HG02588 (cell line): ENCODE measurements at regions not wholly inside any gene's neighbourhood (a gene's known extent, or its start where the extent isn't known, plus 50 kb on each side); places are given as distances from the start of the nearest gene placed in this dataset.
"Not testable (repeated sequence)": the region's sequence is repeated elsewhere in the genome, so short reads cannot be mapped to it uniquely, and the experiment has no call there.

ENCODE experiments used
- ATAC-seq: cut with Tn5 transposase; IDR thresholded peaks from one replicate; pipeline ENCODE4 v1.9.1; 2021; ENCODE audit warnings: mild to moderate bottlenecking, moderate library complexity; ENCODE audit not compliant: unreplicated experiment

DNA sequence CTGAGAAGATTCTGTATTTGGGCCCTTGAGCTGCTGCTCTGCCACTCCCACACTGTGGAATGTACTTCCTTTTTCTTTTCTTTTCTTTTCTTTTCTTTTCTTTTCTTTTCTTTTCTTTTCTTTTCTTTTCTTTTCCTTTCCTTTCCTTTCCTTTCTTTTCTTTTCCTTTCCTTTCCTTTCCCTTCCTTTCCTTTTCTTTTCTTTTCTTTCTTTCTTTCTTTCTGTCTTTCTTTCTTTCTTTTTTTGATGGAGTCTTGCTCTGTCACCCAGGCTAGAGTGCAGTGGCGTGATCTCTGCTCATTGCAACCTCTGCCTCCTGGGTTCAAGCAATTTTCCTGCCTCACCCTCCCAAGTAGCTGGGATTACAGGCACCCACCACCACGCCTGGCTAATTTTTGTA, 89.8 kb downstream of the DNAAF6 start:
- ATAC-seq = not testable (repeated sequence)

DNA sequence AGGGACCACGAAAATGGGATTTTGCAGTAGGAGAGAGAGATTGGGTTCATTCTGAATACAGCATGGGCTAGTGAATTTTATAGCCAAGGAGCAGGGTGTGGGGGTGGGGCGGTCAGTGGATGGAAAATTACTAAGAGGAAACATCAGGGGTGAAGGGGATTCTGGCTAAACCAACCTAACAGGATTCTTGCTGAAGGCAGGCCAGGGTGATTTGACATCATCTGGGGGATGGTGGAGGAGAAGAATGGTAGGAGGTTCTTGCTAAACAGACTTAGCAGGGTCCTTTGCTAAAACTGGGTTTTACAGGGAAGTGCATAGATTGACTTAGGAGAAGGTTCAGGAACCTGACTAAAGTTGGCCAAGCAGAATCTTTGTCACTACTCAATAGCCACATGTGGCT, 91.9 kb downstream of the DNAAF6 start:
- ATAC-seq = no peak

DNA sequence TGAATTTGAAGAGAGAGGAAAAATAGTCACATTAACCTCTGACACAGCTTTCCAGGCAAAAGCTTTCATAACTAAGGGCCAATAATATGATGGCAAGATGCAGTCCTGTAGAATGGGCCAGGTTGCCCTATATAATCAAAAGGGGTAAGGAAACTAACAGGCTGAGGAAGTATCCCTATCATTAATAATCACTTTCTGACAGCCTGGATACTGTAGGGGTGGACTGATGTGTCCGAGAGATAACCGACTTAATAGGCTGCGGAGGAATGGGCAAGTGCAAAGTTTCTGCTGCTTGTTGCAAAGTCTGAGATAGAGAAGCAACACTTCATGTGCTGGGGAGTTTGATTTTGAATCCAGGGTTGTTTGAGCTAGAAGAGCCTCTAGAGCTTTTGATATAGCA, 94.8 kb downstream of the DNAAF6 start:
- ATAC-seq = no peak

DNA sequence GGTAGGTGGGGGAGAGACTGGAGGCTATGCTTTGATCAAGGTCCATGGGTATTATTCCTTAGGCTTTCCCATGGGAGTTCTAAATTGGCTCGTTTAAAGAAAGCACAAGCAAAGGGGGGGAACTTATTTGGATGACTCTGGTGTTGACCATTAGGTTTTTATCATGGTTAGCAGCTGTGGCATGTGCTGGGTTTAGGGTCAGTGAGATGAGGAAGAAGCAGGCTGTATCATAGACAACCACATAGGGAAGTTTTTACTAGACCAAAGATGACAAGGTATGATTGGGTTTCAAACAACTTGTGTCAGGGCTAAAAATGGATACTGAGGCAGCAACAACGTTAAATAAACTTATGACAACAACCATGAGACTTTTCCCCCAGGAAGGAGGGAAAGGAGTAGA, 97.7 kb downstream of the DNAAF6 start:
- ATAC-seq = no peak

DNA sequence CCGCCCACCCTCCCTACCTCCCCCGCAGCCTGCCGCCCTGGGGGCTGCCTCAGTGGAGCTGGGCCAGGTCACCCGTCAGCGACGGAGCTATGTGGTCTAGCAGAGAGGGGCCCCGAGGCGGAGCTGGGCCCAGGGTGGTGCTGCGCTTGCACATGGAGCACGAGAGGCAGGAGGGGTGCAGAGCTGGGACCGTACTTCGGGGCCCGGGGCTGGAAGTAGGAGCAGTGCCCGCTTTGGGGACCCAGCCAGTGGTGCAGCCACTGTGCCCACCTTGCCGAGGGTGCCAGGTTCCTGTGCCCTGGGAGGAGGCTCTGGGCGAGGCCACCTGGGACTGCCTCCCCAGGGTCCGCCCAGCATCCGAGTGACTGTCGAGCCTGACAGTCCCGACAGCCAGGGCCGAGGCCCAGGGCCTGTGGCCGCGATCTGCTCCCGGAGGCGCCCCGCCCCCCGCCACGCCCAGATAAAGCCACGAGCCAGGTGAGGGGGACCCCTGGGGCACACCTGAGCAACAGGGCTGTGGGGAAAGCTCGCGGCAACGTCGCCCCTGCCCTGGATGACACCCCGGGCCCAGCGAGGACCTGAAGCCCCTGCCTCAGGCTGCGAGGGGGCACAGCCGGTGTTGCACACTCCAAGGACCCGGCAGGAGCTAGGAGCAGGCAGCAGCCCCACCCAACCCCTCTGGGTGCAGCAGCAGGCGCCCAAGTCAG, 117.5 kb downstream of the DNAAF6 start:
- no peak for ATAC-seq

DNA sequence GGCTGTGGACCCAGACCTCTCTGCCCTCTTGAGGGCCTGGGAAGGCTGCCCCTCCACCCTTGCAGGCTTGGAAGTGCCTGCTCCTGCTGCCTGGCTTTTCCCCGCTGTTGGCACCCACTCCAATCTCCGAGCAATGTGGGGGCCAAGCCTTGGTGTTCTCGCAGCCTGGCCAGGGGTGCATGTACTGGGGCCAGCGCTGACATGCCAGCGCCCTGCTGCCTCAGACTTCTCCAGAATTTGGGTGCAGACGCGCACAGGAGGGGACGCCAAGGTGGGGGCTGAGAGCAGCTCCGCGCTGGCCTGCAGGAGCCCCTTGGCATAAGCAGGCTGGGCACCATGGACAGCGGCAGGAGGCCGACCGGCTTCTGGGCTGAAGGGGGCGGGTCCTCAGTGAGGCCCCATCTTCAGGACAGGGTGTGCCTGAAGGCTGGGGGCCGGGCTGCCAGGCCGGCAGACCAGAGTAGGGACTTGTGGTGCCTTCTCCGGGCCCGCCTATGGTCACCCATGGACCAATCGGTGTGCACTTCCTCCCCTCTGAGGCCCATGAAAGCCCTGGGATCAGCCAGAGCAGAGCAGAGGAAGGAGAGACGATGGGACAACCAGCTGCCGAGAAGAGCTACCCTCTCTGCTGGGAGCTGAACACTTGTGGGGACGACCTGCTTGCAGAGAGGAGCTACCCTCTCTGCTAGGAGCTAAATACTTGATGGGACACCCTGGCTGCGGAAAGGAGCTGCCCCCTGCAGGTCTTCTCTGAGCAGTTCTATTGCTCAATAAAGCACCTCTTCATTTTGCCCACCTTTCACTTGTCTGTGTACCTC, 118.3 kb downstream of the DNAAF6 start:
- no peak for ATAC-seq

DNA sequence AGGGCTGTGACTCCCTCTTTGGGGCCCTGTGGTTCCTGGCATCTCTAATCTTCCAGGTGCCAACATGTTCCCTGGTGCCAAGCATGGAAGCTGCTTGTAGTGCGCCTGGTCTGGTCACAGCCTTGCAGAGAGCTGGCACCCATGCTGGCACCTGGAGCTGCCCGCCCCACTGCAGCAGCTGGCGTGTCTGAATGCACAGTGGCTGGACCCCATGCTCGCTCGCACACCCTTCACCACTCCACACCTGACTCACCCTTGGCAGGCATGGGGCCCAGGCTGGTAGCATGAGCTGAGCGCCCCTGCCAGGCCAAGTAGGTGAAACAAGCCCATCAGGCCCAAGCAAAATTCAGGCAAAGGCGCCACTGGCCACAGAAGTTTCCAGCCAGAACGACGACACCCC, 119.1 kb downstream of the DNAAF6 start:
- ATAC-seq = no peak

DNA sequence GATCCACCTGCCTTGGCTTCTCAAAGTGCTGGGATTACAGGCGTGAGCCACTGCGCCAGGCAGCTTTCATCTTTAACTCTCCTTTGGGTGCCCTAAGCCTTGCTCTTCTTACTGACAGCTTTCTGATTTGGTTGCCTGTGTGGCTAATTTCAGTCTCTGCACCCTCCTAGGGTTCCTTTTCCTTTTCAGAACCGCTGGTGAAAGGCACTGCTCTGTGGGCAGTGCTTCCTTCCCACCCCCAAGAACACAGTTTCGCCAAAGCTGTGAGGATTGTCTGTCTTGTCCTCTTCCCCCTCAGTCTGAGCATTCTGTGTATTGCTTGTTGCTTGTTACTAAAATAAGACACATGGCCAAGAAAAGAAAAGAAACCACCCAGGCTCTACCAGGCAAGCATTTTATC, 101.4 kb upstream of the FRMPD3 start:
- ATAC-seq = no peak

DNA sequence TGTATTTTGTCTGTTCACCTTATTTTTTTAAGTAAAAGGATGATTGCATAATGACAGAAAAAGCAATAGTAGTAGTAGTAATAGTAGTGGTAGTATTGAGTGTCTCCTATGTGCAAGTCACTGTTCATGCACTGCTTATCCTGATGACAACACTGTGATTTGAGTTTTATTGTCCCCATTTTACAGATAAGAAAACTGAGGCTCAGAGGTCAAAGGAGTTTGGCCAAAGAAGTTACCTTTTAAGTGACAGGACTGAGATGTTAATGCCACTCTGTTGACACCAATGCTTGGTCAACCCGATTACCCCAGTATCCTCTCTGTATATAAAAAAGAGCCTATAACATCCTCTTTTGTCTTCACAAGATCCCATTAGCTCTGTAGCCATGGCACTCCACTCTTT, 100.5 kb upstream of the FRMPD3 start:
- no peak for ATAC-seq

DNA sequence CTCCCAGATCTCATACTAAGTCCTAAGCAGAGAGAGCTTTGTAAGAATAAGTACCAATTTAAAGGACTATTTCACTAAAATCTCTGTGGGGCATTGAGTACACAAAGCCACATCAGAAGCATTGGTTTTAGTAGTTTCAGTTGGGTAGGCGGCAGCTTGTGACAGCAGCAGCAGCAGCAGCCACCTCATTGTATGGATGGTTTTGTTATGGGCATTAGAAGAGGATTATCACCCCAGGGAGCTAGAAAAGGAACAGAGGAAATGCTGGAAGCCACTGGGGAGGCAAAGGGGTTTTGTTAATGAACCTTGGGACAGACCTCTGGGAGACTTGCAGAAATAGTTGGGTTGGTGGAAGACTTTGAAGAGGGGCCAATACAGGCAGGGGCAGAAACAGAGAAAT, 93.9 kb upstream of the FRMPD3 start:
- no peak for ATAC-seq

DNA sequence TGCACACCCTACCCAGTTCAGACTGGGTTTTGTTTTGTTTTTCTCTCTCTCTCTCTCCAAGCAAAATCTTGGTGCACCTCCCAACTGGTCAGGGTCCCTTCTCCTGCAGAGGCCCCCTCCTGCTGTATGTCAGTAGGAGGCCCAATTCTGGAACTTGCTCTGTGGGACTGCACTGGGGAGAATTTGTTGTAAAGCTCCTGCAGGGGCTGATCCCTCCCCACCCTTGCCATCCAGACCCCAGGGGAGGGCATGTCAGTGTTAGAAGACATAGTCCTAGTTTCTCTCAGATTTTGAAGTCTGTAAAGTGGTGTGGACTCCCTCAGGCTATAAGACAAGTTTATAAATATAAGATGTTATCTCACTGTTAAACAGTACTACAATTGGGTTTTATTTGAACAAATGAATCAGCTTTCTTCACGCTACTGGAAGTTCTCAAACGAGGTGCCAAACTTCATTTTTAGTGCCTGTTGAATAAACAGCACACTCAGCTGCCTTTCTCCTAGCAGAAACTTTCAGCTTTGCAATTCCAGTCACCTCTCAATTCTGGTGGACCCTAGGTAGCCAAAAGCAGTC, 88.6 kb upstream of the FRMPD3 start:
- no peak for ATAC-seq

DNA sequence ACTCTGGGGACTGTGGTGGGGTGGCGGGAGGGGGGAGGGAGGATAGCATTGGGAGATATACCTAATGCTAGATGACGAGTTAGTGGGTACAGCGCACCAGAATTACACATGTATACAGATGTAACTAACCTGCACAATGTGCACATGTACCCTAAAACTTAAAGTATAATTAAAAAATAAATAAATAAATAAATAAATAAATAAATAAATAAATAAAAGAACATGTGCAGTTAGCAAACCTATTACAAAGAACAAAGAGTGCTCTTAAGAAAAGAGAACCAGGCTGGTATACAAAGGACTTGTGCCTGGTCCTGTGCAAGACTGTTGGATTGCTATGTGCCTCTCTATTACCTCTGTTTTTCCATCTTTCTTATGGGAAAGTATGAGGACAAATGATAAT, 79.3 kb upstream of the FRMPD3 start:
- not testable (repeated sequence) for ATAC-seq

DNA sequence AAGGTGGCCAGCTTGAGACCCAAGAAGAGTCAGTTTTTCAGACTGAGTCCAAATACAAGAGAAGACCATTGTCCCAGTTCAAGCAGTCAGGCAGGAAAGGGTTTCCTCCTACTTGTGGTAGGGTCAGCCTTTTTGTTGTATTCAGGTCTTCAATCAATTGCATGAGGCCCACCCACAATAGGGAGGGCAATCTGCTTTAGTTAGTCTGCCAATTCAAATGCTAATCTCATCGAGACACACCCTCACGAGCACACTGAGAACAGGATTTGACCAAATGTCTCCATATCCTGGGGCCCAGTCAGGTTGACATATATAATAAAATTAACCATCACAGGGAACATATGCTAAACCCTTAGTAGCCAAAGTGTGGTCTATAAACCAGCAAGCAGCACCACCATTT, 75.3 kb upstream of the FRMPD3 start:
- no peak for ATAC-seq

DNA sequence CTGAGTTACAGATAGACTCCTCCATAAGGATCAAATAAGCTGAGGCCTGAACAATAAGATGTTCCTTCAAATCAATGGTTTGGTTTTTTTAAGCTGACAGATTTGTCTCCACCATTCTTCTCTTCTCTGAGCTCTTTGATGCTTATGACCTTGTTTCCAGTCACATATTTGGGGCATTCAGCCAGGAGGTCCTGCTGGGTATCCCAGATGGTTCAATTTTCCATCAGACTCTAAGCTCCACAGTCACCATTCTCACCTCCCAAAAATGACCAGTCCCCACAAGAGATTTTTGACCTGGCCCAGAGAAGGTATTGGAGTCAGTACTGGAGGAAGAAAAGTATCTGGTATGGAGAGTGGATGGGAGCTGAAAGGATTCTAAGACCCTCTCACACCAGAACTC, 74.6 kb upstream of the FRMPD3 start:
- no peak for ATAC-seq

DNA sequence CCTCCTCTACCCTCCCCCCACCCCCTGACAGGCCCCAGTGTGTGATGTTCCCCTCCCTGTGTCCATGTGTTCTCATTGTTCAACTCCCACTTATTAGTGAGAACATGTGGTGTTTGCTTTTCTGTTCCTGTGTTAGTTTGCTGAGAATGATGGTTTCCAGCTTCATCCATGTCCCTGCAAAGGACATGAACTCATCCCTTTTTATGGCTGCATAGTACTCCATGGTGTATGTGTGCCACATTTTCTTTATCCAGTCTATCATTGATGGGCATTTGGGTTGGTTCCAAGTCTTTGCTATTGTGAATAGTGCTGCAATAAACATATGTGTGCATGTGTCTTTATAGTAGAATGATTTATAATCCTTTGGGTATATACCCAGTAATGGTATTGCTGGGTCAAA, 73.3 kb upstream of the FRMPD3 start:
- not testable (repeated sequence) for ATAC-seq

DNA sequence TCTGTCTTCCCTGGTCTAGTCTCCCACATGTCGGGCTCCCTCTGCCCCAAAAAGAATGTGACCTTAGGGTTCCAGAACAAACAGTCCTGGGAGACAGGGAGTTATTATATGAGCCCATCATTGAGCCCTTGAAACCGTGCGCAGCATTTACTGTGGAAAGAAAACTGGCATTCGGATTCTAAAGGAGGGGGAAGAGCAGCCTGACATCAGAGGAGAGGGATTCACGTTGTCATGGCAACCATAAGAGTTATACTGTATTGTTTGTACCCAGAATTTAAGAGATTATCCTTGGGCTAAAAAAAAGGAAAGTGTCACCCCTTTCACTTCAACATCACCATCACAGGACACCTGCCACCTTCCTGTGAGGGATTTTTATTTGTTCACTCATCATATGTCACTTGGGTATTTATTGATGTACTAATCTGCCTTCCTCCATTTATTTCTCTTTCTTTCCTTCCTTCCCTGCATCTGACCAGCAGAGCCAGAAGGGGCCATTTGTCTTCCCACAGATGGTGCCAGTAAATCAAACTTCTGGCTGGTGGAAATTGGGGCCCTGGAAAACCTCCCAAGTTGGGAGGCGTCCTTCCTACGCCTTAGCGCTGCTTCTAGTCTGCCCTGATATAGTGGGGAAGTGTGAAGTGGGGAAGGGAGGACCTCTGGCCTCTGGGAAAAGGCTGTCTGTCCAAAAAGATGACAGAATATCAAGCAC, 64.9 kb upstream of the FRMPD3 start:
- no peak for ATAC-seq

DNA sequence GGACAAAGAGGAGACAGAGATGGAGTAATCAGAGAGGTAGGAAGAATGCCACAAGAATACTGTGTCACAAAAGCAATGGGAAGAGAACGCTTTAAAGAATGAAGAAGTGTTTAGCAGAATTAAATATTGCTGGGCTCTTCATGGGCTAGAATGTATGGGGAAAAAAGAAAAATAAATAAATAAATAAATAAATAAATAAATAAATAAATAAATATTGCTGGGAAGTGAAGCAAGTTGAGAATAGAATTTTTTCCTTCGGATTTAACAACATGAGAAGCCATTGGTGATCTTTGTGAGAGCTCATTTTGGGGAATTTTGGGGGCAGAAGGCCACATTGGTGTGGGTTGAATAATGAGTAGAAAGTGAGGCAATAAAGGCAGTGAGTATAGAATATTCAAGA, 59.7 kb upstream of the FRMPD3 start:
- no peak for ATAC-seq

DNA sequence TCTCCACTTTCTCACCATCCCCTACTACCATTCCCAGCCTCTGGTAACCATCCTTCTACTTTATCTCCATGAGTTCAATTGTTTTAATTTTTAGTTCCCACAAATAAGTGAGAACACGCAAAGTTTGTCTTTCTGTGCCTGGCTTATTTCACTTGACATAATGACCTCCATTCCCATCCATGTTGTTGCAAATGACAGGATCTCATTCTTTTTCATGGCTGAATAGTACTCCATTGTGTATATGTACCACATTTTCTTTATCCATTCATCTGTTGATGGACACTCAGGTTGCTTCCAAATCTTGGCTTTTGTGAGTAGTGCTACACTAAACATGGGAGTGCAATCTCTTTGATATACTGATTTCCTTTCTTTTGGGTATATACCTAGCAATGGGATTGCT, 55.8 kb upstream of the FRMPD3 start:
- not testable (repeated sequence) for ATAC-seq

DNA sequence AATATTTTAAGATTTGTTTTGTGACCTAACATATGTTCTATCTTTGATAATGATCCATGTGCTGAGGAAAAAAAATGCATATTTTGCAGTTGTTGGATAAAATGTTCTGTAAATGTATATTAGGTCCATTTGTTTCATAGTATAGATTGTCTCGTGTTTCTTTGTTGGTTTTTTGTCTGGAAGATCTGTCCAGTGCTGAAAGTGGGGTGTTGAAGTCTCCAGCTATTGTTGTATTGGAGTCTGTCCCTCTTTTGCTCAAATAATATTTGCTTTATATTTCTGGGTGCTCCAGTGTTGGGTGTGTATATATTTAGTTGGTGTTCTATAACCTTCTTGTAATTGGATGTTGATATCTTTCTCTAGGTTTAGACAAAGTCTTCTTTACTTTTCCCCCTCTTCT, 53.2 kb upstream of the FRMPD3 start:
- ATAC-seq = no peak

DNA sequence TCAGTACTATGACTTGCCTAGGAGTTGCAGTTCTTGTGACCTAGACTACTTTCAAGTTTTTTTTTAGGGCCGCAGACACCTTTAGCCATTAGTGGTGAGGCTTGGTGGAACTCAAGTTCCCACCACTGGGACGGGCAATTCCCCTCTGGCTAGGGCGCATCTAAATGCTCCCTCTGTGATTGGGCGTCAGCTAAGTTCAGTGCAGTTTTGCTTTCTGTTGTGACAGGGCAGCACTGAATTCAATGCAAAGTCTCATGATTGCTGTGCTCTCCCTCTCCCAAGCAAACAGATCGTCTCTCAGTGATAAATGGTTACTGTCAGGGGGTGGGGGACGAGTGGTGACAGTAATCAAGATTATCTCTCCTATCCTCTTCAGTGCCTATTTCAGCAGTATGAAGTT, 52.7 kb upstream of the FRMPD3 start:
- no peak for ATAC-seq

DNA sequence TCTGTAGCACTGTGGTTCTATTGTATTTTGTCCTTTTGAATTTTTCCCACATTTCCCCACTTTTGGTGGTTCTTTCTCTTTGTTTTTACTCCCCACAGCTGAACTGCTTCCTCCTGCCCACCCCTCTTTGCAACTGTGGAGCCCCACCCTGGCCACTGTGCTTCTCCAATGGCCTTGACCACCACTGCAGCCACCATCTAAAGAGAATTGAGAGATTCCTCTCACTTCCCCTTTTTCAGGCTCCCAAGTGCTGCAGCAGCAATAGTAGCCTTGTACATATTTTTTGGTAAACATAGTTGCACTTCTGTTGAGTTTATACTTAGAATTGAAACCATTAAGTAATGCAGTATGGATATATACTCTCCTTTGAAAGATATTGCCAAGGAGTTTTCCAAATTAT, 51.3 kb upstream of the FRMPD3 start:
- ATAC-seq = peak; percentile 50
